ENCODE measurements at regions not wholly inside any gene's neighbourhood (a gene's known extent, or its start where the extent isn't known, plus 50 kb on each side); places are given as distances from the start of the nearest gene placed in this dataset.

- Histone ChIP-seq H3K9me3 (ENCODE audit: severe bottlenecking) (no peaks in the 10 kb centered on the region), H3K36me3 (ENCODE audit: low read depth) (no peaks in the 10 kb centered on the region), H3K27ac (ENCODE audit: poor library complexity, severe bottlenecking) (no peak overlapping the region), H3K4me1 (ENCODE audit: insufficient read depth, poor library complexity, severe bottlenecking) (no peaks in the 10 kb centered on the region), H3K4me3 (ENCODE audit: severe bottlenecking) (no peak overlapping the region), H3K27me3 (ENCODE audit: insufficient read depth, poor library complexity, severe bottlenecking) (no peaks in the 10 kb centered on the region)
- ATAC-seq (ENCODE audit: low read depth) (no peak), DNase-seq (ENCODE audit: low spot score) (no peak)
- no peak for TF ChIP-seq CTCF (IDR thresholded peaks at IDR 0.05; ENCODE audit: poor library complexity, severe bottlenecking)
Observed at GRCh38 chrX:138011468-138011867, 445.5 kb downstream of the ZIC3 start.

GRCh38 chrX:138014577-138014976, 448.6 kb downstream of the ZIC3 start:
- no peak overlapping the region for H3K4me3 ChIP-seq (ENCODE audit: severe bottlenecking)
- H3K4me1 ChIP-seq (ENCODE audit: insufficient read depth, poor library complexity, severe bottlenecking) = no peaks in the 10 kb centered on the region
- H3K36me3 ChIP-seq (ENCODE audit: low read depth) = no peaks in the 10 kb centered on the region
- H3K27me3 ChIP-seq (ENCODE audit: insufficient read depth, poor library complexity, severe bottlenecking) = no peaks in the 10 kb centered on the region
- ATAC-seq (ENCODE audit: low read depth) (no peak), DNase-seq (ENCODE audit: low spot score) (no peak)
- no peak for TF ChIP-seq CTCF (IDR thresholded peaks at IDR 0.05; ENCODE audit: poor library complexity, severe bottlenecking)
- no peaks in the 10 kb centered on the region for H3K9me3 ChIP-seq (ENCODE audit: severe bottlenecking)
- H3K27ac ChIP-seq (ENCODE audit: poor library complexity, severe bottlenecking) = no peak overlapping the region

GRCh38 chrX:138018145-138018799, 452.3 kb downstream of the ZIC3 start:
- H3K27ac ChIP-seq (ENCODE audit: poor library complexity, severe bottlenecking) = no peak overlapping the region
- TF ChIP-seq CTCF (IDR thresholded peaks at IDR 0.05; ENCODE audit: poor library complexity, severe bottlenecking) = no peak
- H3K4me3 ChIP-seq (ENCODE audit: severe bottlenecking) = no peak overlapping the region

GRCh38 chrX:138020941-138021340, 455.0 kb downstream of the ZIC3 start:
- DNase-seq (ENCODE audit: low spot score) (no peak), ATAC-seq (ENCODE audit: low read depth) (no peak)
- Histone ChIP-seq H3K27ac (ENCODE audit: poor library complexity, severe bottlenecking) (no peak overlapping the region), H3K9me3 (ENCODE audit: severe bottlenecking) (no peaks in the 10 kb centered on the region), H3K4me1 (ENCODE audit: insufficient read depth, poor library complexity, severe bottlenecking) (no peaks in the 10 kb centered on the region), H3K4me3 (ENCODE audit: severe bottlenecking) (no peak overlapping the region), H3K27me3 (ENCODE audit: insufficient read depth, poor library complexity, severe bottlenecking) (no peaks in the 10 kb centered on the region), H3K36me3 (ENCODE audit: low read depth) (no peaks in the 10 kb centered on the region)
- TF ChIP-seq CTCF (IDR thresholded peaks at IDR 0.05; ENCODE audit: poor library complexity, severe bottlenecking) = no peak

More at GRCh38 chrX:138018145-138018799, 452.3 kb downstream of the ZIC3 start:
- Histone ChIP-seq H3K9me3 (ENCODE audit: severe bottlenecking) (no peaks in the 10 kb centered on the region), H3K4me1 (ENCODE audit: insufficient read depth, poor library complexity, severe bottlenecking) (no peaks in the 10 kb centered on the region), H3K36me3 (ENCODE audit: low read depth) (no peaks in the 10 kb centered on the region), H3K27me3 (ENCODE audit: insufficient read depth, poor library complexity, severe bottlenecking) (no peaks in the 10 kb centered on the region)
- no peak for DNase-seq (ENCODE audit: low spot score)
- ATAC-seq (ENCODE audit: low read depth) = no peak

- H3K27me3 ChIP-seq (ENCODE audit: insufficient read depth, poor library complexity, severe bottlenecking) = no peaks in the 10 kb centered on the region
- no peak overlapping the region for H3K27ac ChIP-seq (ENCODE audit: poor library complexity, severe bottlenecking)
- H3K4me3 ChIP-seq (ENCODE audit: severe bottlenecking) = no peak overlapping the region
- no peaks in the 10 kb centered on the region for H3K36me3 ChIP-seq (ENCODE audit: low read depth)
- peak; percentile 33 for TF ChIP-seq CTCF (IDR thresholded peaks at IDR 0.05; ENCODE audit: poor library complexity, severe bottlenecking)
- ATAC-seq (ENCODE audit: low read depth) (no peak), DNase-seq (ENCODE audit: low spot score) (no peak)
- no peaks in the 10 kb centered on the region for H3K9me3 ChIP-seq (ENCODE audit: severe bottlenecking)
- H3K4me1 ChIP-seq (ENCODE audit: insufficient read depth, poor library complexity, severe bottlenecking) = no peaks in the 10 kb centered on the region
Observed at GRCh38 chrX:138026211-138026610, 460.3 kb downstream of the ZIC3 start.

All from RWPE2 (cell line).